ENCODE measurements at regions not wholly inside any gene's neighbourhood (a gene's known extent, or its start where the extent isn't known, plus 50 kb on each side); places are given as distances from the start of the nearest gene placed in this dataset.

GRCh38 chr10:10853954-10854353 lies 163.7 kb upstream of the CELF2 start:
- no peak for ATAC-seq
- H3K9me3 Mint-ChIP-seq, result no peaks in the 10 kb centered on the region
- no peaks in the 10 kb centered on the region for H3K27me3 ChIP-seq (ENCODE audit: control insufficient read depth, insufficient read depth, low read length)
- H3K4me1 ChIP-seq (ENCODE audit: control insufficient read depth, insufficient read depth, low read length), result peaks cover 7% of the 10 kb centered on the region
- no peak for TF ChIP-seq CTCF (IDR thresholded peaks at IDR 0.05)
- intact Hi-C loops (cut with micrococcal nuclease), result no loop called here
- no peaks in the 10 kb centered on the region for H3K36me3 Mint-ChIP-seq
- WGBS (ENCODE audit: insufficient coverage), result 93% methylated on average over 2 of the region's 3 CpGs
- no peak for DNase-seq
- peaks cover 6% of the 10 kb centered on the region in 2 donors for H3K4me1 Mint-ChIP-seq
- H3K27ac ChIP-seq (ENCODE audit: low read length), result no peak overlapping the region
- no peak overlapping the region for H3K4me3 ChIP-seq (ENCODE audit: low read length)
- no peak overlapping the region for H3K4me3 Mint-ChIP-seq
- no peaks in the 10 kb centered on the region for H3K36me3 ChIP-seq (ENCODE audit: control insufficient read depth, insufficient read depth, low read length)
- peaks cover 6 to 26% of the 10 kb centered on the region in 2 donors for H3K27me3 Mint-ChIP-seq (ENCODE audit: low read depth in 2 of 2)
- H3K27ac Mint-ChIP-seq, result no peak overlapping the region
- no peaks in the 10 kb centered on the region for H3K9me3 ChIP-seq (ENCODE audit: control insufficient read depth, insufficient read depth, low read length)

GRCh38 chr10:10854725-10855124 lies 162.9 kb upstream of the CELF2 start:
- no peak overlapping the region for H3K4me3 ChIP-seq (ENCODE audit: low read length)
- Mint-ChIP-seq H3K27me3 (ENCODE audit: low read depth in 2 of 2) (peaks cover 2 to 26% of the 10 kb centered on the region in 2 donors), H3K27ac (no peak overlapping the region), H3K36me3 (no peaks in the 10 kb centered on the region), H3K4me1 (peaks cover 6% of the 10 kb centered on the region in 2 donors), H3K4me3 (no peak overlapping the region), H3K9me3 (no peaks in the 10 kb centered on the region)
- DNase-seq (no peak), ATAC-seq (no peak)
- H3K36me3 ChIP-seq (ENCODE audit: control insufficient read depth, insufficient read depth, low read length), result no peaks in the 10 kb centered on the region
- WGBS (ENCODE audit: insufficient coverage), result 70% methylated on average over 4 of the region's 4 CpGs
- no peaks in the 10 kb centered on the region for H3K9me3 ChIP-seq (ENCODE audit: control insufficient read depth, insufficient read depth, low read length)
- H3K4me1 ChIP-seq (ENCODE audit: control insufficient read depth, insufficient read depth, low read length), result peaks cover 7% of the 10 kb centered on the region
- no peaks in the 10 kb centered on the region for H3K27me3 ChIP-seq (ENCODE audit: control insufficient read depth, insufficient read depth, low read length)
- TF ChIP-seq CTCF (IDR thresholded peaks at IDR 0.05), result no peak
- intact Hi-C loops (cut with micrococcal nuclease), result no loop called here
- no peak overlapping the region for H3K27ac ChIP-seq (ENCODE audit: low read length)

GRCh38 chr10:10855151-10855581 lies 162.5 kb upstream of the CELF2 start:
- H3K27ac Mint-ChIP-seq, result no peak overlapping the region
- no peaks in the 10 kb centered on the region for H3K36me3 Mint-ChIP-seq
- TF ChIP-seq CTCF (IDR thresholded peaks at IDR 0.05), result no peak
- no peaks in the 10 kb centered on the region for H3K36me3 ChIP-seq (ENCODE audit: control insufficient read depth, insufficient read depth, low read length)
- no peak overlapping the region for H3K4me3 ChIP-seq (ENCODE audit: low read length)
- H3K27ac ChIP-seq (ENCODE audit: low read length), result no peak overlapping the region
- WGBS (ENCODE audit: insufficient coverage), result 5% methylated on average over 1 of the region's 1 CpG
- H3K4me1 ChIP-seq (ENCODE audit: control insufficient read depth, insufficient read depth, low read length), result peaks cover 7% of the 10 kb centered on the region
- H3K9me3 Mint-ChIP-seq, result no peaks in the 10 kb centered on the region
- ATAC-seq (peak; percentile 41 to 67 (median 50)), DNase-seq (peak in 1 of 2 donors; percentile 4)
- H3K4me3 Mint-ChIP-seq, result no peak overlapping the region
- no peaks in the 10 kb centered on the region for H3K9me3 ChIP-seq (ENCODE audit: control insufficient read depth, insufficient read depth, low read length)
- no peaks in the 10 kb centered on the region for H3K27me3 ChIP-seq (ENCODE audit: control insufficient read depth, insufficient read depth, low read length)
- H3K27me3 Mint-ChIP-seq (ENCODE audit: low read depth in 2 of 2), result peaks cover 2 to 26% of the 10 kb centered on the region in 2 donors
- intact Hi-C loops (cut with micrococcal nuclease), result no loop called here
- peaks cover 6% of the 10 kb centered on the region in 2 donors for H3K4me1 Mint-ChIP-seq

GRCh38 chr10:10860455-10860976 lies 157.2 kb upstream of the CELF2 start:
- DNase-seq (no peak), ATAC-seq (no peak)
- 30% methylated on average over 2 of the region's 2 CpGs for WGBS (ENCODE audit: insufficient coverage)
- Mint-ChIP-seq H3K27me3 (ENCODE audit: low read depth in 2 of 2) (peaks cover 0 to 9% of the 10 kb centered on the region in 2 donors), H3K9me3 (no peaks in the 10 kb centered on the region), H3K36me3 (no peaks in the 10 kb centered on the region), H3K4me3 (no peak overlapping the region), H3K27ac (no peak overlapping the region), H3K4me1 (peaks cover 0 to under 1% of the 10 kb centered on the region in 2 donors)
- H3K9me3 ChIP-seq (ENCODE audit: control insufficient read depth, insufficient read depth, low read length), result no peaks in the 10 kb centered on the region
- intact Hi-C loops (cut with micrococcal nuclease), result no loop called here
- H3K36me3 ChIP-seq (ENCODE audit: control insufficient read depth, insufficient read depth, low read length), result no peaks in the 10 kb centered on the region
- no peak overlapping the region for H3K4me3 ChIP-seq (ENCODE audit: low read length)
- no peak overlapping the region for H3K27ac ChIP-seq (ENCODE audit: low read length)
- no peak for TF ChIP-seq CTCF (IDR thresholded peaks at IDR 0.05)
- no peaks in the 10 kb centered on the region for H3K27me3 ChIP-seq (ENCODE audit: control insufficient read depth, insufficient read depth, low read length)
- no peaks in the 10 kb centered on the region for H3K4me1 ChIP-seq (ENCODE audit: control insufficient read depth, insufficient read depth, low read length)
